Neural cell (in vitro differentiated cells): ENCODE measurements at regions not wholly inside any gene's neighbourhood (a gene's known extent, or its start where the extent isn't known, plus 50 kb on each side); places are given as distances from the start of the nearest gene placed in this dataset.

Source experiments
- H2AFZ ChIP-seq: fragments of 200-600, 300-800 bp; sonication (generic), shearing (Covaris generic); 2 replicates; pipeline ENCODE4 v1.6.0; 2014; ENCODE audit warnings: low read depth, mild to moderate bottlenecking, antibody characterized with exemption, low read length, moderate library complexity
- H3F3A ChIP-seq: fragments of 200-600 bp; shearing (Covaris generic); 2 replicates; pipeline ENCODE4 v1.6.1; 2016; ENCODE audit warnings: mild to moderate bottlenecking, moderate library complexity, mixed read lengths, antibody characterized with exemption, low read length; ENCODE audit not compliant: insufficient read depth, poor library complexity, severe bottlenecking
- H3K27ac ChIP-seq: fragments of 200-600, 300-800 bp; sonication (generic), shearing (Covaris generic); 2 replicates; pipeline ENCODE4 v1.5.1; 2014; ENCODE audit warnings: mild to moderate bottlenecking, low read length, moderate library complexity
- H3K27me3 ChIP-seq: fragments of 300-800, 200-600 bp; sonication (generic), shearing (Covaris generic); 2 replicates; pipeline ENCODE4 v1.6.0; 2014; ENCODE audit warnings: mild to moderate bottlenecking, low read depth, low read length, moderate library complexity; ENCODE audit not compliant: insufficient read depth
- H3K36me3 ChIP-seq: fragments of 300-800, 200-600 bp; sonication (generic), shearing (Covaris generic); 2 replicates; pipeline ENCODE4 v1.5.1; 2014; ENCODE audit warnings: mild to moderate bottlenecking, antibody characterized with exemption, low read length, moderate library complexity; ENCODE audit not compliant: insufficient read depth
- H3K4me2 ChIP-seq: fragments of 300-800, 200-600 bp; sonication (generic), shearing (Covaris generic); 2 replicates; pipeline ENCODE4 v1.6.0; 2014; ENCODE audit warnings: mild to moderate bottlenecking, low read length
- H3K4me3 ChIP-seq: fragments of 300-800, 200-600 bp; sonication (generic), shearing (Covaris generic); 2 replicates; pipeline ENCODE4 v1.5.1; 2014; ENCODE audit warnings: mild to moderate bottlenecking, low read length, moderate library complexity
- H3K79me2 ChIP-seq: fragments of 200-600 bp; shearing (Covaris generic); replicated peaks from 2 replicates; pipeline ENCODE4 v1.6.0; 2014; ENCODE audit warnings: mild to moderate bottlenecking, low read length, moderate library complexity; ENCODE audit not compliant: insufficient read depth
- H3K9ac ChIP-seq: fragments of 300-800, 200-600 bp; sonication (generic), shearing (Covaris generic); 2 replicates; pipeline ENCODE4 v1.6.1; 2016; ENCODE audit warnings: mild to moderate bottlenecking, low read length, mixed read lengths
- H3K9me2 ChIP-seq: fragments of 200-600 bp; shearing (Covaris generic); 2 replicates; pipeline ENCODE4 v1.6.1; 2016; ENCODE audit warnings: mild to moderate bottlenecking, low read length, mixed read lengths; ENCODE audit not compliant: insufficient read depth
- H3K9me3 ChIP-seq: fragments of 200-600, 300-800 bp; sonication (generic), shearing (Covaris generic); 2 replicates; pipeline ENCODE4 v1.6.1; 2016; ENCODE audit warnings: mild to moderate bottlenecking, mixed run types, low read length, moderate library complexity, mixed read lengths
- H4K20me1 ChIP-seq: fragments of 200-600 bp; shearing (Covaris generic); 2 replicates; pipeline ENCODE4 v1.6.1; 2016; ENCODE audit warnings: mild to moderate bottlenecking, mixed run types; ENCODE audit not compliant: insufficient read depth
- EP300 ChIP-seq: fragments of 450-650 bp; conservative IDR thresholded peaks from 2 replicates; pipeline ENCODE4 v1.6.1; 2014; ENCODE audit warnings: antibody characterized with exemption, mild to moderate bottlenecking, moderate library complexity; ENCODE audit not compliant: poor library complexity, severe bottlenecking
- EZH2 ChIP-seq: fragments of 200-600, 300-800 bp; shearing (Covaris generic), sonication (generic); IDR thresholded peaks from 2 replicates; pipeline ENCODE4 v1.6.1; 2014; ENCODE audit warnings: antibody characterized with exemption, low read length, borderline replicate concordance, mild to moderate bottlenecking; ENCODE audit not compliant: insufficient read depth, poor library complexity, severe bottlenecking
- MXI1 ChIP-seq: fragments of 450-650 bp; conservative IDR thresholded peaks from 2 replicates; pipeline ENCODE4 v1.6.1; 2014; ENCODE audit warnings: antibody characterized with exemption, mild to moderate bottlenecking; ENCODE audit not compliant: poor library complexity, severe bottlenecking
- POLR2AphosphoS5 ChIP-seq: IDR thresholded peaks from 2 replicates; pipeline ENCODE4 v1.6.1; 2012
- RAD21 ChIP-seq: fragments of 450-650 bp; conservative IDR thresholded peaks from 2 replicates; pipeline ENCODE4 v1.6.1; 2014; ENCODE audit warnings: antibody characterized with exemption, mild to moderate bottlenecking, moderate library complexity
- SMC3 ChIP-seq: fragments of 450-650 bp; conservative IDR thresholded peaks from 2 replicates; pipeline ENCODE4 v1.6.1; 2014; ENCODE audit warnings: antibody characterized with exemption, mild to moderate bottlenecking, moderate library complexity; ENCODE audit not compliant: poor library complexity
- TAF1 ChIP-seq: IDR thresholded peaks from 2 replicates; pipeline ENCODE4 v1.6.1; 2012; ENCODE audit warnings: low read depth
- TF ChIP-seq, protein P1 (sequence below): IDR thresholded peaks from 2 replicates; pipeline ENCODE4 v1.6.1; 2012; ENCODE audit warnings: borderline replicate concordance
- TF ChIP-seq, protein P2 (sequence below): fragments of 450-650 bp; IDR thresholded peaks from 2 replicates; pipeline ENCODE4 v1.5.1; 2014; ENCODE audit warnings: antibody characterized with exemption, mild to moderate bottlenecking, moderate library complexity; ENCODE audit not compliant: poor library complexity, severe bottlenecking

DNA sequence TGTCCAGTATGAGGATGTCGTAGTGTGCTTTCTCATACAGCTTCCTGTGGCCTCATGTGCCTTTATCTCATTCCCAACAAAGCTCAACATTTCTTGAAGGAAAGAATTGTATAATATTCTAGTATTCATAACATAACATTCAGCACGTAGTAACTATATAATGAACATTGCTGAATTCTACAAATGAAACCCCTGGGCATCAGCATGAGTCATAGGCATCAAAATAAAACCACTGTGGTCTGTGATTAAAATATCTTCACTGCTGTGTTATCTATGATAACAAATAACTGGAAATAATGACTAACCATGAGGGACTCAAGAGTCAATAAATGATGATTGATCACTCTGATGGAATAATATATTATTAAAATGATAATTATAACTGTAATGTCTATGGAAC is 255.2 kb downstream of the EMP1 start:
- H3K79me2 ChIP-seq: no peaks in the 10 kb centered on the region
- H3F3A ChIP-seq: no peaks in the 10 kb centered on the region
- no peaks in the 10 kb centered on the region for H3K36me3 ChIP-seq
- H4K20me1 ChIP-seq: no peaks in the 10 kb centered on the region
- H2AFZ ChIP-seq: no peak overlapping the region
- no peak overlapping the region for H3K27ac ChIP-seq
- no peaks in the 10 kb centered on the region for H3K9me2 ChIP-seq
- H3K9ac ChIP-seq: no peak overlapping the region
- no peak overlapping the region for H3K4me3 ChIP-seq
- no peaks in the 10 kb centered on the region for H3K9me3 ChIP-seq
- no peaks in the 10 kb centered on the region for H3K27me3 ChIP-seq
- no peak for TF ChIP-seq POLR2AphosphoS5
- no peak for TF ChIP-seq EP300
- TF ChIP-seq SMC3: no peak
- no peak for TF ChIP-seq MXI1
- TF ChIP-seq EZH2: no peak
- TF ChIP-seq, protein P1, sequence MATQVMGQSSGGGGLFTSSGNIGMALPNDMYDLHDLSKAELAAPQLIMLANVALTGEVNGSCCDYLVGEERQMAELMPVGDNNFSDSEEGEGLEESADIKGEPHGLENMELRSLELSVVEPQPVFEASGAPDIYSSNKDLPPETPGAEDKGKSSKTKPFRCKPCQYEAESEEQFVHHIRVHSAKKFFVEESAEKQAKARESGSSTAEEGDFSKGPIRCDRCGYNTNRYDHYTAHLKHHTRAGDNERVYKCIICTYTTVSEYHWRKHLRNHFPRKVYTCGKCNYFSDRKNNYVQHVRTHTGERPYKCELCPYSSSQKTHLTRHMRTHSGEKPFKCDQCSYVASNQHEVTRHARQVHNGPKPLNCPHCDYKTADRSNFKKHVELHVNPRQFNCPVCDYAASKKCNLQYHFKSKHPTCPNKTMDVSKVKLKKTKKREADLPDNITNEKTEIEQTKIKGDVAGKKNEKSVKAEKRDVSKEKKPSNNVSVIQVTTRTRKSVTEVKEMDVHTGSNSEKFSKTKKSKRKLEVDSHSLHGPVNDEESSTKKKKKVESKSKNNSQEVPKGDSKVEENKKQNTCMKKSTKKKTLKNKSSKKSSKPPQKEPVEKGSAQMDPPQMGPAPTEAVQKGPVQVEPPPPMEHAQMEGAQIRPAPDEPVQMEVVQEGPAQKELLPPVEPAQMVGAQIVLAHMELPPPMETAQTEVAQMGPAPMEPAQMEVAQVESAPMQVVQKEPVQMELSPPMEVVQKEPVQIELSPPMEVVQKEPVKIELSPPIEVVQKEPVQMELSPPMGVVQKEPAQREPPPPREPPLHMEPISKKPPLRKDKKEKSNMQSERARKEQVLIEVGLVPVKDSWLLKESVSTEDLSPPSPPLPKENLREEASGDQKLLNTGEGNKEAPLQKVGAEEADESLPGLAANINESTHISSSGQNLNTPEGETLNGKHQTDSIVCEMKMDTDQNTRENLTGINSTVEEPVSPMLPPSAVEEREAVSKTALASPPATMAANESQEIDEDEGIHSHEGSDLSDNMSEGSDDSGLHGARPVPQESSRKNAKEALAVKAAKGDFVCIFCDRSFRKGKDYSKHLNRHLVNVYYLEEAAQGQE: no peak
- no peak for TF ChIP-seq RAD21
- no peak for TF ChIP-seq TAF1
- TF ChIP-seq, protein P2, sequence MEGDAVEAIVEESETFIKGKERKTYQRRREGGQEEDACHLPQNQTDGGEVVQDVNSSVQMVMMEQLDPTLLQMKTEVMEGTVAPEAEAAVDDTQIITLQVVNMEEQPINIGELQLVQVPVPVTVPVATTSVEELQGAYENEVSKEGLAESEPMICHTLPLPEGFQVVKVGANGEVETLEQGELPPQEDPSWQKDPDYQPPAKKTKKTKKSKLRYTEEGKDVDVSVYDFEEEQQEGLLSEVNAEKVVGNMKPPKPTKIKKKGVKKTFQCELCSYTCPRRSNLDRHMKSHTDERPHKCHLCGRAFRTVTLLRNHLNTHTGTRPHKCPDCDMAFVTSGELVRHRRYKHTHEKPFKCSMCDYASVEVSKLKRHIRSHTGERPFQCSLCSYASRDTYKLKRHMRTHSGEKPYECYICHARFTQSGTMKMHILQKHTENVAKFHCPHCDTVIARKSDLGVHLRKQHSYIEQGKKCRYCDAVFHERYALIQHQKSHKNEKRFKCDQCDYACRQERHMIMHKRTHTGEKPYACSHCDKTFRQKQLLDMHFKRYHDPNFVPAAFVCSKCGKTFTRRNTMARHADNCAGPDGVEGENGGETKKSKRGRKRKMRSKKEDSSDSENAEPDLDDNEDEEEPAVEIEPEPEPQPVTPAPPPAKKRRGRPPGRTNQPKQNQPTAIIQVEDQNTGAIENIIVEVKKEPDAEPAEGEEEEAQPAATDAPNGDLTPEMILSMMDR: no peak
- H3K4me2 ChIP-seq: no peak overlapping the region

DNA sequence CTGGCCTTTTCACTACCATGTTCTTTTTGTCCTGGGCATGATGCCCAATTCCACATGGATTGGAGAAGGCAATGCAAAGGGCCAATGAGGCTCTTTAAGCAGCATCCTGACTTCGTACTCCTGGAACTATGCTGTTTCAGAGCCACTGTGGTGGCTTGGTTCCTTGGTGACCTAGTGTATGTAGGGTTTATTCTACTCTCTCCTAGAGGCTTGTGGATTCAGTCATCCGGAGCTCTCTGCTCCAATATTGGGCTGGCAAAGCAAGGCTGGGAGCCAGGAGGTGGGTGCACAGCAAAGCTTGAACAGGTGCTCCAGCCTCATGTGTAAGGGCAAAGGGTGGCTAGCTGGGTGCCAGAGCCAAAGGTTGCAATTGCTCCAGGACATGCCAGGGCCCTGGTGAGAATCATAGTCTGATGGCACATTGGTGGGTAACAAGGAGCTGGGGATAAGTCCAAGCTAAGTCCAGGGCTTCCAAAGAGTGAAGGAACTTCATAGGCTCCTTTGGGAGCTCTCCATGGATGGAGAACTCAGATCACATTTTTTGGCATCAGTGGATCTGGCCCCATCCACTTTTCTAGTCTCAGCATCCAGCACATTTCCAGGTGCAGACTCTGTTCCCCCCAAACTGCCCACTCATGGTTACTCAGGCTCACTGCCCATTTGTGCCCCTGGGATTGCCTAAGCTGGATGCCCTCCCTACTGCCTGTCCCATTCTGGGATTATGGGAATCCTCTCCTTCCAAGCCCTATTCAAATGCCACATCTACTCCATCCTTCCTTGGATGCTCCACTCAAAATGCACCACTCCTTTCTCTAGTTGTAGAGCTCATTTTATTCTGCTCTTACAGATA is 253.9 kb downstream of the EMP1 start:
- H3K9me3 ChIP-seq: no peaks in the 10 kb centered on the region
- no peaks in the 10 kb centered on the region for H3F3A ChIP-seq
- H4K20me1 ChIP-seq: no peaks in the 10 kb centered on the region
- H3K27me3 ChIP-seq: no peaks in the 10 kb centered on the region
- no peak overlapping the region for H3K4me3 ChIP-seq
- H3K79me2 ChIP-seq: no peaks in the 10 kb centered on the region
- no peaks in the 10 kb centered on the region for H3K36me3 ChIP-seq
- H3K27ac ChIP-seq: no peak overlapping the region
- TF ChIP-seq RAD21: no peak
- H3K9me2 ChIP-seq: no peaks in the 10 kb centered on the region
- H3K9ac ChIP-seq: no peak overlapping the region
- no peak overlapping the region for H2AFZ ChIP-seq
- H3K4me2 ChIP-seq: no peak overlapping the region
